ENCODE measurements at regions not wholly inside any gene's neighbourhood (a gene's known extent, or its start where the extent isn't known, plus 50 kb on each side); places are given as distances from the start of the nearest gene placed in this dataset.

- no peak for TF ChIP-seq ZBTB7A (IDR thresholded peaks at IDR 0.05; ENCODE audit: low read depth)
- no peak for TF ChIP-seq USF1 (IDR thresholded peaks at IDR 0.05)
- TF ChIP-seq FOXM1 (IDR thresholded peaks at IDR 0.05; ENCODE audit: borderline replicate concordance, low read depth), result no peak
Observed at GRCh38 chrX:107548775-107549174, 79.5 kb upstream of the PRPS1 start.

- TF ChIP-seq TAF1 (IDR thresholded peaks at IDR 0.05; ENCODE audit: low read depth) (no peak), ZBTB7A (IDR thresholded peaks at IDR 0.05; ENCODE audit: low read depth) (no peak), REST (IDR thresholded peaks at IDR 0.05; ENCODE audit: low read depth) (no peak), FOXM1 (IDR thresholded peaks at IDR 0.05; ENCODE audit: borderline replicate concordance, low read depth) (no peak)
Observed at GRCh38 chrX:107549504-107549903, 78.8 kb upstream of the PRPS1 start.

GRCh38 chrX:107551546-107551945 is 76.8 kb upstream of the PRPS1 start:
- TF ChIP-seq TEAD4 (IDR thresholded peaks at IDR 0.05) (no peak), NFIC (IDR thresholded peaks at IDR 0.05) (no peak), ZBTB7A (IDR thresholded peaks at IDR 0.05; ENCODE audit: low read depth) (no peak), FOXM1 (IDR thresholded peaks at IDR 0.05; ENCODE audit: borderline replicate concordance, low read depth) (no peak), CEBPB (IDR thresholded peaks at IDR 0.05) (no peak)

- TF ChIP-seq RAD21 (IDR thresholded peaks at IDR 0.05; ENCODE audit: low read depth) (no peak), CEBPB (IDR thresholded peaks at IDR 0.05) (no peak), FOXM1 (IDR thresholded peaks at IDR 0.05; ENCODE audit: borderline replicate concordance, low read depth) (no peak), ZBTB7A (IDR thresholded peaks at IDR 0.05; ENCODE audit: low read depth) (no peak), MAX (IDR thresholded peaks at IDR 0.05) (no peak), NFIC (IDR thresholded peaks at IDR 0.05) (no peak), USF1 (IDR thresholded peaks at IDR 0.05) (no peak), EP300 (IDR thresholded peaks at IDR 0.05; ENCODE audit: borderline replicate concordance) (no peak), TEAD4 (IDR thresholded peaks at IDR 0.05) (no peak), REST (IDR thresholded peaks at IDR 0.05; ENCODE audit: low read depth) (no peak), TAF1 (IDR thresholded peaks at IDR 0.05; ENCODE audit: low read depth) (no peak), CREB1 (IDR thresholded peaks at IDR 0.05; ENCODE audit: low read depth) (no peak), TCF12 (IDR thresholded peaks at IDR 0.05; ENCODE audit: low read depth) (no peak), YY1 (IDR thresholded peaks at IDR 0.05; ENCODE audit: low read depth) (no peak), EGR1 (IDR thresholded peaks at IDR 0.05) (no peak)
Observed at GRCh38 chrX:107552930-107553329, 75.4 kb upstream of the PRPS1 start.

GRCh38 chrX:107556967-107557366 is 71.3 kb upstream of the PRPS1 start:
- TF ChIP-seq USF1 (IDR thresholded peaks at IDR 0.05) (no peak), CREB1 (IDR thresholded peaks at IDR 0.05; ENCODE audit: low read depth) (no peak), EGR1 (IDR thresholded peaks at IDR 0.05) (no peak), REST (IDR thresholded peaks at IDR 0.05; ENCODE audit: low read depth) (no peak), RAD21 (IDR thresholded peaks at IDR 0.05; ENCODE audit: low read depth) (no peak), FOXM1 (IDR thresholded peaks at IDR 0.05; ENCODE audit: borderline replicate concordance, low read depth) (no peak), ZBTB7A (IDR thresholded peaks at IDR 0.05; ENCODE audit: low read depth) (no peak)

Data from Ishikawa (cell line).